Esophagus muscularis mucosa (tissue), 4 donors: ENCODE measurements at regions not wholly inside any gene's neighbourhood (a gene's known extent, or its start where the extent isn't known, plus 50 kb on each side); places are given as distances from the start of the nearest gene placed in this dataset.

Experiments used
- CTCF ChIP-seq, 3 experiments: fragments of 200-600 bp in 2 of 3; fragments of 450-650 bp in 1 of 3; sonication (generic) in 2 of 3; IDR thresholded peaks; one replicate each; pipeline ENCODE4 v1.5.1; 2017 to 2019; ENCODE audit warnings: antibody characterized with exemption in 3 of 3, mild to moderate bottlenecking in 2 of 3, moderate library complexity in 1 of 3
- EP300 ChIP-seq: sonication (generic); formaldehyde crosslinking; IDR thresholded peaks from one replicate; pipeline ENCODE4 v1.6.1; 2017; ENCODE audit warnings: antibody characterized with exemption
- POLR2A ChIP-seq: fragments of 450-650 bp; IDR thresholded peaks from one replicate; pipeline ENCODE4 v1.6.1; 2017; ENCODE audit warnings: antibody characterized with exemption, moderate library complexity, mild to moderate bottlenecking, low read depth
- POLR2AphosphoS5 ChIP-seq, 2 donors: sonication (generic); formaldehyde crosslinking; IDR thresholded peaks; one replicate each; pipeline ENCODE4 v1.6.1; 2017; ENCODE audit warnings: antibody characterized with exemption in 2 of 2

GRCh38 chr10:128451879-128452278, 325.7 kb upstream of the MKI67 start:
- TF ChIP-seq POLR2A (no peak), EP300 (no peak), CTCF (IDR thresholded peaks at IDR 0.05) (no peak), POLR2AphosphoS5 (IDR thresholded peaks at IDR 0.05) (no peak)
